Kidney epithelial cell (primary cell): ENCODE measurements at regions not wholly inside any gene's neighbourhood (a gene's known extent, or its start where the extent isn't known, plus 50 kb on each side); places are given as distances from the start of the nearest gene placed in this dataset.

Source experiments
- DNase-seq: peaks from one replicate; pipeline ENCODE4 v3.0.0-alpha.2; 2010; ENCODE audit warnings: low read depth
- H3K27me3 ChIP-seq: 2 replicates; pipeline ENCODE4 v1.6.0; 2011; ENCODE audit warnings: low read length; ENCODE audit not compliant: control insufficient read depth, insufficient read depth
- H3K36me3 ChIP-seq: 2 replicates; pipeline ENCODE4 v1.5.1; 2011; ENCODE audit warnings: low read length; ENCODE audit not compliant: control insufficient read depth, insufficient read depth
- H3K4me3 ChIP-seq: 2 replicates; pipeline ENCODE4 v1.5.1; 2011; ENCODE audit warnings: low read depth, mild to moderate bottlenecking, control low read depth, low read length
- TF ChIP-seq, protein P1 (sequence below): IDR thresholded peaks from 2 replicates; pipeline ENCODE4 v1.5.1; 2011; ENCODE audit warnings: mild to moderate bottlenecking, moderate library complexity, low read length, control low read depth, inconsistent platforms; ENCODE audit not compliant: insufficient read depth, poor library complexity, severe bottlenecking

DNA sequence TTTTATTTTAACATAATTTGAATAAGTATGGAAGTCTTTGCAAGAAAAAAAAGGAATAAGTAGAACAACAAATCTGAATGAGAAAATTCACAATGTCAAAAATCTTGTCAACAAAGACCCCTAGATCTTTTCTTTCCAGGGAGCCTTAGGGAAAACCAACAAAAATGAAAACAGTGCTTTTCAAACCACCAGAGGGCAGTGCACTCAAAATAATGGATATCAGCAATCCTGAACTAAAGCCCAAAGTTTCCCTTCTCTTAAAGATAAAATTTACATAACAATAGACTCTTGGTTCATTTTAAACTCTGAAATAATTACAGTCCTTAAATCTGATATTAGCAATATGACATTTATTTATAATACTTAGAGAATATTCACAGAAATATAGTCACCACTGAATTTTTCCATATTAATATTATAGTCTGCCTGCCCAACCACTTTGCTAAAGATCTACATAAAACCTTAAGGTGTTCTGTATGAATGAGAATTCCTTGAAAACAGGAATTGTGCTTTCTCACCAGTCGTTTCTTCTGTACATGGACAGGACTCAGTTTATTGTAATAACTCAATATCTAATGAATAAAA is 105.3 kb upstream of the BMP5 start:
- no peak overlapping the region for H3K4me3 ChIP-seq
- H3K36me3 ChIP-seq: no peaks in the 10 kb centered on the region
- H3K27me3 ChIP-seq: no peaks in the 10 kb centered on the region
- DNase-seq: no peak
- TF ChIP-seq, protein P1, sequence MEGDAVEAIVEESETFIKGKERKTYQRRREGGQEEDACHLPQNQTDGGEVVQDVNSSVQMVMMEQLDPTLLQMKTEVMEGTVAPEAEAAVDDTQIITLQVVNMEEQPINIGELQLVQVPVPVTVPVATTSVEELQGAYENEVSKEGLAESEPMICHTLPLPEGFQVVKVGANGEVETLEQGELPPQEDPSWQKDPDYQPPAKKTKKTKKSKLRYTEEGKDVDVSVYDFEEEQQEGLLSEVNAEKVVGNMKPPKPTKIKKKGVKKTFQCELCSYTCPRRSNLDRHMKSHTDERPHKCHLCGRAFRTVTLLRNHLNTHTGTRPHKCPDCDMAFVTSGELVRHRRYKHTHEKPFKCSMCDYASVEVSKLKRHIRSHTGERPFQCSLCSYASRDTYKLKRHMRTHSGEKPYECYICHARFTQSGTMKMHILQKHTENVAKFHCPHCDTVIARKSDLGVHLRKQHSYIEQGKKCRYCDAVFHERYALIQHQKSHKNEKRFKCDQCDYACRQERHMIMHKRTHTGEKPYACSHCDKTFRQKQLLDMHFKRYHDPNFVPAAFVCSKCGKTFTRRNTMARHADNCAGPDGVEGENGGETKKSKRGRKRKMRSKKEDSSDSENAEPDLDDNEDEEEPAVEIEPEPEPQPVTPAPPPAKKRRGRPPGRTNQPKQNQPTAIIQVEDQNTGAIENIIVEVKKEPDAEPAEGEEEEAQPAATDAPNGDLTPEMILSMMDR: peak; percentile 54

DNA sequence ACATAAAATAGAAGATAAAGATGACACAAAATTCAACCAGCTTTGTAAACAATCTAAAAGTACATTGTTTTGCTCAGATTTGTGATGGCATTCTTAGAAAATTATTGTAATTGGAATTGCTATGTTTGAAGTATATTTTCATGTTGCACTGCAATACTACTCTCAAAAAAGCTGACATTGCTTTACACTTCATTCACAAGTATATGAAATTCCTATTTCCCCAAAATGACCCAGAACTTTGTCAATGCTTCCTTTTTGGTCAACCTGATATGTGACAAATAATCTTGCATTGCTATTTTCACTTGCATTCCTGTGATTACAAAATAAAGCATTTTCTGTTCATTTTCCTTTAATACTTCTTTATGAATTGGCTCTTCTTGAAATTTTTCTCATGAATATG is 104.1 kb upstream of the BMP5 start:
- Histone ChIP-seq H3K4me3 (no peak overlapping the region), H3K36me3 (no peaks in the 10 kb centered on the region), H3K27me3 (no peaks in the 10 kb centered on the region)
- TF ChIP-seq, protein P1: no peak
- DNase-seq: no peak

DNA sequence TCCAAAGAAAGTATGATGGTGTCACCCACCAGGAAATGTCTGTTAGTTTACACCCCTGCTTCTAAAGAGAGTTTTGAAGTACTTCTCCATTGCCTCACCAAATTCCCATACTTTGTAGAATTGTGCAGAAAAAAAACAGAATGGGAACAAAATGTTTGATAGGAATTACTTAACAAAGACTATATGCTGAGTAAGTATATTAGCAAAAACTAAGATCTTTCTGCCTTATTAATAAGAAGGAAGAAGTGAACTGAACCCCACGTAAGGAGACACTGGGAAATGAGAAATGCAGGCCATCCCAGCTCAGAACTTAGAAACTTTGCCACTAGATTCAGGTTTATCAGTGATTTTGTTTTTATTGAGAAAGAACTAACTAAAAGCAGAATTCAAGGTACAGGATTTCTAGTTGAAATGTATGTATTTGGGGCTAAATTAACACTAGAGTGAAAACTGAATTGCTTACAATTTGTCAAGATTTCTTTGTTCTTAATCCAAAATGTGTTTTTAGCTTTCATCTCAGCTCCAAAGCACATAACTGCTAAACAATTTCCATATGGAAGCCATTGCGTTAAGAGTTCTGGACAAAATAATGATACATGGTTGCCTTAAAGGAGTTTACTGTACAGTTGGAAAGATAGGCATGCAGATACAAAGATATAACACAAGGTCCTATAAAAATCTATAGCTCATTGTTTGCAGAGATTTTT is 102.7 kb upstream of the BMP5 start:
- Histone ChIP-seq H3K4me3 (no peak overlapping the region), H3K27me3 (no peaks in the 10 kb centered on the region), H3K36me3 (no peaks in the 10 kb centered on the region)
- TF ChIP-seq, protein P1: no peak
- no peak for DNase-seq

- H3K4me3 ChIP-seq: no peak overlapping the region
- TF ChIP-seq, protein P1: no peak
- no peaks in the 10 kb centered on the region for H3K36me3 ChIP-seq
- H3K27me3 ChIP-seq: no peaks in the 10 kb centered on the region
- DNase-seq: no peak
Observed at GRCh38 chr6:55974688-55975087, 99.3 kb upstream of the BMP5 start.

DNA sequence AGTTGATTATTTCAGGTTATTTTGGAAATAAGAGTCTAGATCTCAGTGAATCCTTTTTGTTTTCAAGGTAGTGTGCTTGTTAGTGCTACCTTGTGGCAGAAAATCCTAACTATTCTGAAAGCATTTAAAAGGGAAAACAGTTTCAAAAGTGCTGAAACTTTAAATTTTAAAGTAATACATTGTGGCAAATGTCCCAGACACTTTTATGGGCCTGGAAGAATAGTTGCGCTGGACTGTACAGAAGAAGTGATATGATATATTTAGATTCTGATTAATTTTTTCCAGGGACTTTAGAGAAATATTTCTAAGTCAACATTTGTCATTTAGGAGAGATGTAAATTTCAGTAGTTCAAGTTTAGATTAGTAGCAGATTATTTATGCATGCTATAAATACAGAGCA is 96.7 kb upstream of the BMP5 start:
- TF ChIP-seq, protein P1: no peak
- DNase-seq: no peak
- no peaks in the 10 kb centered on the region for H3K36me3 ChIP-seq
- no peaks in the 10 kb centered on the region for H3K27me3 ChIP-seq
- H3K4me3 ChIP-seq: no peak overlapping the region

GRCh38 chr6:55969526-55969925 is 94.1 kb upstream of the BMP5 start:
- TF ChIP-seq, protein P1: no peak
- no peaks in the 10 kb centered on the region for H3K36me3 ChIP-seq
- H3K27me3 ChIP-seq: no peaks in the 10 kb centered on the region
- no peak overlapping the region for H3K4me3 ChIP-seq
- no peak for DNase-seq
